PC-3 (cell line): ENCODE measurements at regions not wholly inside any gene's neighbourhood (a gene's known extent, or its start where the extent isn't known, plus 50 kb on each side); places are given as distances from the start of the nearest gene placed in this dataset.

ENCODE experiments used
- ATAC-seq: fragments of 200-7000 bp; cut with Tn5 transposase; 2 replicates; pipeline ENCODE4 v1.9.1; 2020; ENCODE audit warnings: mild to moderate bottlenecking, moderate library complexity
- BruUV-seq: library from RNA; stranded (reverse); fragments of 400-500 nt; replicated peaks from 2 replicates; lab custom pipeline; 2021; lab: Mats Ljungman, UMichigan
- CTCF ChIA-PET: fragments of 300-600 bp; sonication (Branson Sonifier 250); formaldehyde crosslinking; loops from one replicate; lab custom pipeline; 2022; ENCODE audit warnings: antibody characterized with exemption; lab: Charles Lee
- POLR2A ChIA-PET: fragments of 300-600 bp; sonication (Branson Sonifier 250); formaldehyde crosslinking; loops from one replicate; lab custom pipeline; 2022; ENCODE audit warnings: antibody characterized with exemption; ENCODE audit not compliant: unreplicated experiment; lab: Charles Lee
- DNase-seq: peaks from one replicate; pipeline ENCODE4 v3.0.0-alpha.2; 2015
- H2AFZ ChIP-seq: fragments of 300-600 bp; sonication (generic); 2 replicates; pipeline ENCODE4 v1.6.0; 2016; ENCODE audit warnings: antibody characterized with exemption, low read length
- H3F3A ChIP-seq: fragments of 300-600 bp; sonication (generic); one replicate; pipeline ENCODE4 v1.6.0; 2017; ENCODE audit warnings: antibody characterized with exemption, low read length, control low read depth, mild to moderate bottlenecking; ENCODE audit not compliant: unreplicated experiment
- H3K27ac ChIP-seq: fragments of 300-600 bp; sonication (generic); 2 replicates; pipeline ENCODE4 v1.5.1; 2016; ENCODE audit warnings: mild to moderate bottlenecking, low read length
- H3K27me3 ChIP-seq: fragments of 300-600 bp; sonication (generic); 2 replicates; pipeline ENCODE4 v1.6.1; 2016; ENCODE audit warnings: low read length, mixed read lengths
- H3K36me3 ChIP-seq: fragments of 300-600 bp; sonication (generic); 2 replicates; pipeline ENCODE4 v1.6.1; 2016; ENCODE audit warnings: low read depth, mixed run types, low read length, mixed read lengths
- H3K4me1 ChIP-seq: fragments of 300-600 bp; sonication (generic); 2 replicates; pipeline ENCODE4 v1.5.1; 2016; ENCODE audit warnings: low read length; ENCODE audit not compliant: insufficient read depth
- H3K4me2 ChIP-seq: fragments of 300-600 bp; sonication (generic); 2 replicates; pipeline ENCODE4 v1.6.0; 2016; ENCODE audit warnings: low read length
- H3K4me3 ChIP-seq: fragments of 300-600 bp; sonication (generic); 2 replicates; pipeline ENCODE4 v1.5.1; 2016; ENCODE audit warnings: mild to moderate bottlenecking, low read length, mixed read lengths
- H3K79me2 ChIP-seq: fragments of 300-600 bp; sonication (generic); 2 replicates; pipeline ENCODE4 v1.6.1; 2017; ENCODE audit warnings: low read length, mixed read lengths
- H3K9ac ChIP-seq: fragments of 300-600 bp; sonication (generic); 2 replicates; pipeline ENCODE4 v1.6.0; 2016; ENCODE audit warnings: mild to moderate bottlenecking, low read length
- H3K9me2 ChIP-seq: fragments of 300-600 bp; sonication (generic); replicated peaks from 2 replicates; pipeline ENCODE4 v1.6.1; 2016; ENCODE audit warnings: mixed run types, low read length, mixed read lengths
- H3K9me3 ChIP-seq: fragments of 300-600 bp; sonication (generic); 2 replicates; pipeline ENCODE4 v1.6.1; 2016; ENCODE audit warnings: low read length, mixed read lengths
- H4K20me1 ChIP-seq: fragments of 300-600 bp; sonication (generic); 2 replicates; pipeline ENCODE4 v1.6.1; 2016; ENCODE audit warnings: low read length, mixed read lengths
- CTCF ChIP-seq: fragments of 300-600 bp; sonication (generic); conservative IDR thresholded peaks from 2 replicates; pipeline ENCODE4 v1.5.1; 2017; ENCODE audit warnings: antibody characterized with exemption, low read depth, mild to moderate bottlenecking, low read length
- EZH2 ChIP-seq: fragments of 300-600 bp; sonication (generic); IDR thresholded peaks from one replicate; pipeline ENCODE4 v1.6.1; 2017; ENCODE audit warnings: antibody characterized with exemption, mild to moderate bottlenecking, low read length; ENCODE audit not compliant: unreplicated experiment
- EZH2phosphoT487 ChIP-seq: fragments of 300-600 bp; sonication (generic); IDR thresholded peaks from 2 replicates; pipeline ENCODE4 v1.6.1; 2018; ENCODE audit warnings: mild to moderate bottlenecking, antibody characterized with exemption, low read length, borderline replicate concordance
- intact Hi-C: fragments of 100-400 bp; cut with micrococcal nuclease; formaldehyde crosslinking; loops from 2 replicates; pipeline ENCODE4 v1.9.0; 2023

- Histone ChIP-seq H3K9me2 (no peaks in the 10 kb centered on the region), H2AFZ (no peak overlapping the region), H3K4me2 (0 out of 2 replicates have a peak overlapping the region, but pooled peaks have one; percentile 1), H3K79me2 (no peaks in the 10 kb centered on the region), H3F3A (no peaks in the 10 kb centered on the region), H3K4me3 (no peak overlapping the region), H3K4me1 (peaks cover 6% of the 10 kb centered on the region; the same call in 1 of the 2 replicates), H4K20me1 (no peaks in the 10 kb centered on the region), H3K27ac (no peak overlapping the region), H3K9me3 (no peaks in the 10 kb centered on the region), H3K36me3 (no peaks in the 10 kb centered on the region), H3K9ac (no peak overlapping the region), H3K27me3 (no peaks in the 10 kb centered on the region)
- BruUV-seq = no TSS peak
- ChIA-PET CTCF (no interaction called here), POLR2A (interaction anchor here (0.7 kb wide), 1 partner anchor 45 kb away, joined by 3 read pairs; no protein-coding TSS in a partner anchor)
- ATAC-seq = peak; percentile 81
- TF ChIP-seq EZH2 (no peak), CTCF (no peak), EZH2phosphoT487 (no peak)
- intact Hi-C loops = no loop called here
- DNase-seq = peak; percentile 52
Measured at GRCh38 chr4:63085091-63085490, 1324.2 kb downstream of the TECRL start.

- no peaks in the 10 kb centered on the region for H3K9me3 ChIP-seq
- intact Hi-C loops = no loop called here
Measured at GRCh38 chr4:63080934-63081333, 1328.3 kb downstream of the TECRL start.

More at GRCh38 chr4:63080934-63081333, 1328.3 kb downstream of the TECRL start:
- Histone ChIP-seq H3K4me3 (no peak overlapping the region), H3F3A (no peaks in the 10 kb centered on the region), H2AFZ (no peak overlapping the region), H3K27ac (peak overlapping the region; percentile 40), H3K79me2 (no peaks in the 10 kb centered on the region), H3K4me1 (peaks cover 6% of the 10 kb centered on the region; the same call in 1 of the 2 replicates), H3K36me3 (no peaks in the 10 kb centered on the region), H4K20me1 (no peaks in the 10 kb centered on the region), H3K27me3 (no peaks in the 10 kb centered on the region), H3K9ac (no peak overlapping the region), H3K4me2 (no peak overlapping the region), H3K9me2 (no peaks in the 10 kb centered on the region)
- ChIA-PET POLR2A (no interaction called here), CTCF (no interaction called here)
- DNase-seq (peak; percentile 55), ATAC-seq (peak; percentile 58)
- BruUV-seq = no TSS peak
- TF ChIP-seq EZH2phosphoT487 (no peak), CTCF (no peak), EZH2 (no peak)
